ENCODE measurements at regions not wholly inside any gene's neighbourhood (a gene's known extent, or its start where the extent isn't known, plus 50 kb on each side); places are given as distances from the start of the nearest gene placed in this dataset.

DNA sequence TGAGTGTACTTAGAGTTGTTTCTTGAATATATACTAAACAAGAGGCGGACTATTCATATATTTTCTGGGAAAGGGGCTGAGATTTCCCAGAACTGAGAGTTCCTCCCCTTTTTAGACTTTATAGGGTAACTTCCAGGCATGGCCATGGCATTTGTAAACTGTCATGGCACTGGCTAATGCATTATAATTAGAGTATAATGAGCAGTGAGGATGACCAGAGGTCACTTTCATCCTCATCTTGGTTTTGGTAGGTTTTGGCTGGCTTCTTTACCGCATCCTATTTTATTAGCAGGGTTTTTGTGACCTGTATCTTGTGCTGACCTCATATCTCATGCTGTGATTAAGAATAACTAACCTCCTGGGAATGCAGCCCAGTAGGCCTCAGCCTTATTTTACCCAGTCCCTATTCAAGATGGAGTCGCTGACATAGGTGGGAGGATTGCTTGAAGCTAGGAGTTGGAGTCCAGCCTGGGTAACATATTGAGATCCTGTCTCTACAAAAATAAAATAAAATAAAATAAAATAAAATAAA is 91.4 kb downstream of the MOBP start:
- TF ChIP-seq, protein P1, sequence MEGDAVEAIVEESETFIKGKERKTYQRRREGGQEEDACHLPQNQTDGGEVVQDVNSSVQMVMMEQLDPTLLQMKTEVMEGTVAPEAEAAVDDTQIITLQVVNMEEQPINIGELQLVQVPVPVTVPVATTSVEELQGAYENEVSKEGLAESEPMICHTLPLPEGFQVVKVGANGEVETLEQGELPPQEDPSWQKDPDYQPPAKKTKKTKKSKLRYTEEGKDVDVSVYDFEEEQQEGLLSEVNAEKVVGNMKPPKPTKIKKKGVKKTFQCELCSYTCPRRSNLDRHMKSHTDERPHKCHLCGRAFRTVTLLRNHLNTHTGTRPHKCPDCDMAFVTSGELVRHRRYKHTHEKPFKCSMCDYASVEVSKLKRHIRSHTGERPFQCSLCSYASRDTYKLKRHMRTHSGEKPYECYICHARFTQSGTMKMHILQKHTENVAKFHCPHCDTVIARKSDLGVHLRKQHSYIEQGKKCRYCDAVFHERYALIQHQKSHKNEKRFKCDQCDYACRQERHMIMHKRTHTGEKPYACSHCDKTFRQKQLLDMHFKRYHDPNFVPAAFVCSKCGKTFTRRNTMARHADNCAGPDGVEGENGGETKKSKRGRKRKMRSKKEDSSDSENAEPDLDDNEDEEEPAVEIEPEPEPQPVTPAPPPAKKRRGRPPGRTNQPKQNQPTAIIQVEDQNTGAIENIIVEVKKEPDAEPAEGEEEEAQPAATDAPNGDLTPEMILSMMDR (IDR thresholded peaks at IDR 0.05; ENCODE audit: insufficient read depth, low read length): no peak
- TF ChIP-seq POLR2AphosphoS5 (IDR thresholded peaks at IDR 0.05; ENCODE audit: low read depth) (no peak), SPI1 (IDR thresholded peaks at IDR 0.05; ENCODE audit: borderline replicate concordance, low read depth) (no peak), GABPA (IDR thresholded peaks at IDR 0.05; ENCODE audit: low read depth) (no peak)
- TF ChIP-seq, protein P2, sequence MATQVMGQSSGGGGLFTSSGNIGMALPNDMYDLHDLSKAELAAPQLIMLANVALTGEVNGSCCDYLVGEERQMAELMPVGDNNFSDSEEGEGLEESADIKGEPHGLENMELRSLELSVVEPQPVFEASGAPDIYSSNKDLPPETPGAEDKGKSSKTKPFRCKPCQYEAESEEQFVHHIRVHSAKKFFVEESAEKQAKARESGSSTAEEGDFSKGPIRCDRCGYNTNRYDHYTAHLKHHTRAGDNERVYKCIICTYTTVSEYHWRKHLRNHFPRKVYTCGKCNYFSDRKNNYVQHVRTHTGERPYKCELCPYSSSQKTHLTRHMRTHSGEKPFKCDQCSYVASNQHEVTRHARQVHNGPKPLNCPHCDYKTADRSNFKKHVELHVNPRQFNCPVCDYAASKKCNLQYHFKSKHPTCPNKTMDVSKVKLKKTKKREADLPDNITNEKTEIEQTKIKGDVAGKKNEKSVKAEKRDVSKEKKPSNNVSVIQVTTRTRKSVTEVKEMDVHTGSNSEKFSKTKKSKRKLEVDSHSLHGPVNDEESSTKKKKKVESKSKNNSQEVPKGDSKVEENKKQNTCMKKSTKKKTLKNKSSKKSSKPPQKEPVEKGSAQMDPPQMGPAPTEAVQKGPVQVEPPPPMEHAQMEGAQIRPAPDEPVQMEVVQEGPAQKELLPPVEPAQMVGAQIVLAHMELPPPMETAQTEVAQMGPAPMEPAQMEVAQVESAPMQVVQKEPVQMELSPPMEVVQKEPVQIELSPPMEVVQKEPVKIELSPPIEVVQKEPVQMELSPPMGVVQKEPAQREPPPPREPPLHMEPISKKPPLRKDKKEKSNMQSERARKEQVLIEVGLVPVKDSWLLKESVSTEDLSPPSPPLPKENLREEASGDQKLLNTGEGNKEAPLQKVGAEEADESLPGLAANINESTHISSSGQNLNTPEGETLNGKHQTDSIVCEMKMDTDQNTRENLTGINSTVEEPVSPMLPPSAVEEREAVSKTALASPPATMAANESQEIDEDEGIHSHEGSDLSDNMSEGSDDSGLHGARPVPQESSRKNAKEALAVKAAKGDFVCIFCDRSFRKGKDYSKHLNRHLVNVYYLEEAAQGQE (IDR thresholded peaks at IDR 0.05; ENCODE audit: insufficient replicate concordance, low read depth): no peak
